H1 (cell line): ENCODE measurements at regions not wholly inside any gene's neighbourhood (a gene's known extent, or its start where the extent isn't known, plus 50 kb on each side); places are given as distances from the start of the nearest gene placed in this dataset.

Source experiments
- CTCF ChIA-PET: fragments of 300-600 bp; sonication (Branson Sonifier 250); formaldehyde crosslinking; loops from one replicate; lab custom pipeline; 2021; ENCODE audit not compliant: partially characterized antibody; lab: Charles Lee
- POLR2A ChIA-PET: fragments of 300-600 bp; sonication (Branson Sonifier 250); formaldehyde crosslinking; loops from one replicate; lab custom pipeline; 2021; ENCODE audit warnings: inconsistent platforms; ENCODE audit not compliant: partially characterized antibody; lab: Charles Lee
- DNase-seq, 2 experiments: peaks; one replicate each; pipeline versions ENCODE4 v3.0.0 to v3.0.0-alpha.2; 2010 to 2022; ENCODE audit warnings: low spot score in 2 of 2, low read depth in 1 of 2, mixed read lengths in 1 of 2
- FAIRE-seq: peaks from 2 replicates; lab custom pipeline; 2011; peaks lifted over from hg19 to GRCh38; lab: Jason Lieb, UNC
- H2AFZ ChIP-seq: 2 replicates; pipeline ENCODE4 v1.8.1; 2012; ENCODE audit warnings: low read length, inconsistent platforms
- H2AK5ac ChIP-seq: 2 replicates; pipeline ENCODE4 v1.6.1; 2013; ENCODE audit warnings: low read depth, low read length
- H2BK120ac ChIP-seq: replicated peaks from 2 replicates; pipeline ENCODE3; 2013; ENCODE audit warnings: low read depth, low read length, inconsistent platforms
- H2BK12ac ChIP-seq: 2 replicates; pipeline ENCODE4 v1.6.1; 2013; ENCODE audit warnings: low read depth, low read length
- H2BK15ac ChIP-seq: 2 replicates; pipeline ENCODE4 v1.6.1; 2013; ENCODE audit warnings: low read length
- H2BK20ac ChIP-seq: 2 replicates; pipeline ENCODE4 v1.6.1; 2013; ENCODE audit warnings: low read length
- H2BK5ac ChIP-seq: 2 replicates; pipeline ENCODE4 v1.6.1; 2013; ENCODE audit warnings: low read depth, low read length
- H3K14ac ChIP-seq: 2 replicates; pipeline ENCODE4 v1.6.1; 2013; ENCODE audit warnings: inconsistent platforms; ENCODE audit not compliant: insufficient read length
- H3K18ac ChIP-seq: 2 replicates; pipeline ENCODE4 v1.6.1; 2013; ENCODE audit warnings: low read length; ENCODE audit errors: extremely low read depth
- H3K23ac ChIP-seq: 2 replicates; pipeline ENCODE4 v1.6.1; 2013; ENCODE audit warnings: inconsistent platforms; ENCODE audit not compliant: insufficient read length
- H3K23me2 ChIP-seq: 2 replicates; pipeline ENCODE4 v1.6.1; 2013; ENCODE audit warnings: low read depth, low read length
- H3K27ac ChIP-seq: 2 replicates; pipeline ENCODE4 v1.6.1; 2011; ENCODE audit warnings: low read depth, low read length, inconsistent platforms
- H3K27me3 ChIP-seq, 4 experiments: replicated peaks in 1 of 4; 1 replicate in 1 of 4; 2 replicates in 3 of 4; pipeline versions ENCODE4 v1.6.1 to v1.8.1; 2011 to 2013; ENCODE audit warnings: low read length in 3 of 4, mild to moderate bottlenecking in 3 of 4, inconsistent platforms in 2 of 4, mixed read lengths in 2 of 4, moderate library complexity in 1 of 4; ENCODE audit not compliant: control insufficient read depth in 3 of 4, insufficient read depth in 3 of 4; ENCODE audit errors: extremely low read depth in 1 of 4
- H3K36me3 ChIP-seq, 4 experiments: 2 replicates each; pipeline versions ENCODE4 v1.6.1 to v1.8.1; 2011 to 2013; ENCODE audit warnings: mild to moderate bottlenecking in 4 of 4, low read length in 3 of 4, moderate library complexity in 2 of 4, control low read depth in 1 of 4, inconsistent platforms in 1 of 4; ENCODE audit not compliant: insufficient read depth in 4 of 4, control insufficient read depth in 2 of 4
- H3K4ac ChIP-seq: replicated peaks from 2 replicates; pipeline ENCODE3; 2013; ENCODE audit warnings: low read length, low read depth, mixed read lengths, inconsistent platforms; ENCODE audit not compliant: insufficient read length
- H3K4me1 ChIP-seq, 4 experiments: replicated peaks in 1 of 4; 1 replicate in 1 of 4; 2 replicates in 3 of 4; pipeline versions ENCODE4 v1.6.1 to v1.8.1; 2011 to 2013; ENCODE audit warnings: low read length in 3 of 4, inconsistent platforms in 2 of 4, mixed read lengths in 1 of 4; ENCODE audit not compliant: insufficient read depth in 4 of 4, control insufficient read depth in 3 of 4
- H3K4me2 ChIP-seq, 2 experiments: 2 replicates each; pipeline versions ENCODE4 v1.6.1 to v1.8.1; 2011 to 2013; ENCODE audit warnings: low read depth in 2 of 2, low read length in 2 of 2, control low read depth in 1 of 2, inconsistent platforms in 1 of 2, mild to moderate bottlenecking in 1 of 2; ENCODE audit not compliant: insufficient read depth in 1 of 2
- H3K4me3 ChIP-seq, 4 experiments: fragments of 200-600, 300-600 bp in 1 of 4; sonication (generic), shearing (Covaris generic), sonication (Bioruptor Twin) in 1 of 4; 2 replicates each; pipeline versions ENCODE4 v1.5.1 to v1.8.1; 2011 to 2016; ENCODE audit warnings: low read length in 4 of 4, low read depth in 3 of 4, control low read depth in 2 of 4, inconsistent platforms in 2 of 4, mild to moderate bottlenecking in 2 of 4, mixed read lengths in 1 of 4, moderate library complexity in 1 of 4; ENCODE audit not compliant: insufficient read depth in 2 of 4; ENCODE audit errors: extremely low read depth in 1 of 4
- H3K56ac ChIP-seq: replicated peaks from 2 replicates; pipeline ENCODE3; 2013; ENCODE audit warnings: low read depth, mild to moderate bottlenecking, mixed read lengths, low read length, inconsistent platforms; ENCODE audit not compliant: insufficient read length
- H3K79me1 ChIP-seq: 2 replicates; pipeline ENCODE4 v1.6.1; 2013; ENCODE audit warnings: low read depth, low read length, control low read depth
- H3K79me2 ChIP-seq, 2 experiments: 2 replicates each; pipeline versions ENCODE4 v1.6.1 to v1.8.1; 2012 to 2013; ENCODE audit warnings: low read length in 2 of 2, mild to moderate bottlenecking in 2 of 2, inconsistent platforms in 1 of 2; ENCODE audit not compliant: insufficient read depth in 2 of 2, control insufficient read depth in 1 of 2
- H3K9ac ChIP-seq, 4 experiments: replicated peaks in 1 of 4; 1 replicate in 1 of 4; 2 replicates in 3 of 4; pipeline versions ENCODE4 v1.6.1 to v1.8.1; 2011 to 2013; ENCODE audit warnings: low read depth in 3 of 4, low read length in 3 of 4, control low read depth in 2 of 4, mild to moderate bottlenecking in 2 of 4, moderate library complexity in 2 of 4, inconsistent platforms in 1 of 4; ENCODE audit errors: extremely low read depth in 1 of 4
- H3K9me3 ChIP-seq, 2 experiments: 2 replicates each; pipeline versions ENCODE4 v1.6.1 to v1.8.1; 2012 to 2013; ENCODE audit warnings: mild to moderate bottlenecking in 2 of 2, moderate library complexity in 2 of 2, control low read depth in 1 of 2, inconsistent platforms in 1 of 2, low read depth in 1 of 2, low read length in 1 of 2, mixed read lengths in 1 of 2; ENCODE audit not compliant: insufficient read depth in 2 of 2
- H4K20me1 ChIP-seq, 2 experiments: replicated peaks in 1 of 2; 2 replicates each; pipeline versions ENCODE3 to v1.8.1; 2011 to 2013; ENCODE audit warnings: inconsistent platforms in 2 of 2, low read length in 2 of 2, mild to moderate bottlenecking in 1 of 2; ENCODE audit not compliant: insufficient read depth in 2 of 2, control insufficient read depth in 1 of 2
- H4K5ac ChIP-seq: 2 replicates; pipeline ENCODE4 v1.6.1; 2013; ENCODE audit warnings: low read length, low read depth, mixed read lengths, inconsistent platforms; ENCODE audit not compliant: insufficient read length
- H4K8ac ChIP-seq: 2 replicates; pipeline ENCODE4 v1.8.0; 2013; ENCODE audit warnings: mild to moderate bottlenecking, moderate library complexity, low read length, inconsistent platforms; ENCODE audit not compliant: insufficient read depth; ENCODE audit errors: extremely low read depth
- H4K91ac ChIP-seq: replicated peaks from 2 replicates; pipeline ENCODE3; 2013; ENCODE audit warnings: low read length, mixed read lengths, inconsistent platforms; ENCODE audit not compliant: insufficient read length
- BRCA1 ChIP-seq: IDR thresholded peaks from 2 replicates; pipeline ENCODE4 v1.6.1; 2012; ENCODE audit warnings: low read depth, low read length, improper control_type of control experiment
- CREB1 ChIP-seq: IDR thresholded peaks from 2 replicates; pipeline ENCODE4 v1.6.1; 2012; ENCODE audit warnings: inconsistent platforms
- HDAC2 ChIP-seq, 2 experiments: fragments of 300-600 bp in 1 of 2; sonication (generic) in 1 of 2; IDR thresholded peaks; 2 replicates each; pipeline ENCODE4 v1.6.1; 2011 to 2012; ENCODE audit warnings: low read depth in 2 of 2, low read length in 2 of 2, mild to moderate bottlenecking in 2 of 2, moderate library complexity in 2 of 2, borderline replicate concordance in 1 of 2, inconsistent platforms in 1 of 2
- KDM4A ChIP-seq: IDR thresholded peaks from one replicate; pipeline ENCODE4 v1.7.1; 2012; ENCODE audit warnings: low read depth, mild to moderate bottlenecking, moderate library complexity, low read length, inconsistent platforms; ENCODE audit not compliant: severe bottlenecking
- MAX ChIP-seq: IDR thresholded peaks from 2 replicates; pipeline ENCODE4 v1.6.1; 2012; ENCODE audit warnings: inconsistent platforms
- NANOG ChIP-seq: IDR thresholded peaks from 2 replicates; pipeline ENCODE4 v1.6.1; 2011; ENCODE audit warnings: low read length, low read depth, mild to moderate bottlenecking, inconsistent platforms; ENCODE audit not compliant: insufficient read depth, poor library complexity, severe bottlenecking
- NRF1 ChIP-seq: IDR thresholded peaks from 2 replicates; pipeline ENCODE4 v1.6.1; 2011; ENCODE audit warnings: mild to moderate bottlenecking, low read depth, low read length, improper control_type of control experiment
- RBBP5 ChIP-seq: IDR thresholded peaks from 2 replicates; pipeline ENCODE4 v1.7.1; 2012; ENCODE audit warnings: low read depth, mild to moderate bottlenecking, inconsistent platforms, low read length, moderate library complexity, borderline replicate concordance
- RFX5 ChIP-seq: IDR thresholded peaks from 2 replicates; pipeline ENCODE4 v1.6.1; 2011; ENCODE audit warnings: low read depth, low read length, improper control_type of control experiment, borderline replicate concordance
- SIN3A ChIP-seq, 2 experiments: IDR thresholded peaks in 1 of 2; conservative IDR thresholded peaks in 1 of 2; 2 replicates each; pipeline ENCODE4 v1.6.1; 2011 to 2012; ENCODE audit warnings: low read length in 2 of 2, improper control_type of control experiment in 1 of 2, low read depth in 1 of 2, mild to moderate bottlenecking in 1 of 2
- TAF1 ChIP-seq: IDR thresholded peaks from 2 replicates; pipeline ENCODE4 v1.6.1; 2011; ENCODE audit warnings: mild to moderate bottlenecking, low read depth, low read length
- TCF12 ChIP-seq: IDR thresholded peaks from 2 replicates; pipeline ENCODE4 v1.6.1; 2011; ENCODE audit warnings: low read depth, mild to moderate bottlenecking, low read length
- WGBS, 2 experiments: shearing (Covaris generic) in 1 of 2; methylation state at CpG; one replicate each; pipeline versions ENCODE4 v1.1.6 to v1.1.7; 2013 to 2015; ENCODE audit warnings: low lambda C conversion rate in 2 of 2, mixed read lengths in 2 of 2, inconsistent platforms in 1 of 2, low coverage in 1 of 2, missing lambda C conversion rate in 1 of 2; ENCODE audit not compliant: insufficient replicate concordance in 2 of 2, insufficient coverage in 1 of 2, insufficient read length in 1 of 2; ENCODE audit errors: extremely low coverage in 1 of 2, missing lambda C conversion rate in 1 of 2; 5-methylcytosine and 5-hydroxymethylcytosine counted together

GRCh38 chr16:79811541-79811940, 211.0 kb upstream of the MAF start:
- no peak for FAIRE-seq
- no peak overlapping the region for H3K23ac ChIP-seq
- TF ChIP-seq CREB1 (no peak), NRF1 (no peak), NANOG (no peak), TAF1 (no peak), TCF12 (no peak), RBBP5 (no peak), BRCA1 (no peak), SIN3A (conservative IDR thresholded peaks at IDR 0.05 in 1 of 2, IDR thresholded peaks at IDR 0.05 in 1 of 2; ENCODE audit: low read depth in 1 of 2, low read length in 2 of 2) (no peak), KDM4A (no peak), RFX5 (no peak), MAX (no peak), HDAC2 (IDR thresholded peaks at IDR 0.05; ENCODE audit: borderline replicate concordance in 1 of 2, low read depth in 2 of 2, low read length in 2 of 2) (no peak)

More at GRCh38 chr16:79811541-79811940, 211.0 kb upstream of the MAF start:
- Histone ChIP-seq H3K14ac (no peak overlapping the region), H2AK5ac (no peak overlapping the region), H3K27me3 (no peaks in the 10 kb centered on the region), H2BK20ac (no peak overlapping the region), H3K4me2 (no peak overlapping the region), H3K18ac (no peak overlapping the region), H4K5ac (no peak overlapping the region), H3K56ac (no peak overlapping the region), H3K4me1 (peaks cover 0 to 3% (median under 1%) of the 10 kb centered on the region in 4 experiments; a peak in 2 of 7 replicates), H3K9me3 (no peaks in the 10 kb centered on the region), H3K4ac (no peak overlapping the region), H3K23me2 (no peaks in the 10 kb centered on the region), H3K79me1 (no peaks in the 10 kb centered on the region), H2BK15ac (no peak overlapping the region), H2BK5ac (no peak overlapping the region), H3K4me3 (no peak overlapping the region), H3K9ac (no peak overlapping the region), H2BK120ac (no peak overlapping the region), H2BK12ac (no peak overlapping the region), H4K8ac (no peak overlapping the region), H2AFZ (no peak overlapping the region), H3K79me2 (no peaks in the 10 kb centered on the region), H3K36me3 (no peaks in the 10 kb centered on the region), H4K20me1 (no peaks in the 10 kb centered on the region), H3K27ac (no peak overlapping the region), H4K91ac (no peak overlapping the region)
- WGBS, 2 experiments = 87% methylated on average over 2 of the region's 2 CpGs; no CpG with 5 or more reads in 1 of the 2 experiments
- no peak for DNase-seq
- ChIA-PET CTCF (no interaction called here), POLR2A (no interaction called here)
